SK-N-SH (cell line): ENCODE measurements at regions not wholly inside any gene's neighbourhood (a gene's known extent, or its start where the extent isn't known, plus 50 kb on each side); places are given as distances from the start of the nearest gene placed in this dataset.

Experiments used
- CTCF ChIA-PET: fragments of 300-600, 350-600 bp; formaldehyde crosslinking; extraction: SDS; loops from one replicate; lab custom pipeline; 2021; lab: Yijun Ruan, JAX
- POLR2A ChIA-PET: fragments of 350-600 bp; sonication (Branson Sonifier 250); formaldehyde crosslinking; extraction: SDS; loops from one replicate; lab custom pipeline; 2020; ENCODE audit warnings: antibody characterized with exemption, inconsistent platforms; lab: Yijun Ruan, JAX
- DNase-seq: peaks from one replicate; pipeline ENCODE4 v3.0.0; 2012
- H2AFZ ChIP-seq: fragments of 200-600 bp; sonication (generic); 2 replicates; pipeline ENCODE4 v1.8.1; 2016; ENCODE audit warnings: antibody characterized with exemption, mild to moderate bottlenecking, low read depth
- H3F3A ChIP-seq: fragments of 200-600 bp; sonication (generic); replicated peaks from 2 replicates; pipeline ENCODE3; 2016; ENCODE audit warnings: antibody characterized with exemption, mild to moderate bottlenecking; ENCODE audit not compliant: insufficient read depth
- H3K27ac ChIP-seq, 2 experiments: fragments of 200-500 bp in 1 of 2; fragments of 200-600 bp in 1 of 2; sonication (Bioruptor generic) in 1 of 2; sonication (generic), shearing (Covaris generic) in 1 of 2; 2 replicates each; pipeline versions ENCODE4 v1.5.1 to v1.6.1; 2014 to 2016; ENCODE audit warnings: low read depth in 2 of 2, inconsistent platforms in 1 of 2, low read length in 1 of 2, mild to moderate bottlenecking in 1 of 2, mixed read lengths in 1 of 2
- H3K27me3 ChIP-seq: fragments of 200-600 bp; sonication (generic), shearing (Covaris generic); 2 replicates; pipeline ENCODE4 v1.6.1; 2016; ENCODE audit warnings: mixed run types; ENCODE audit not compliant: insufficient read depth
- H3K36me3 ChIP-seq, 2 experiments: fragments of 200-500 bp in 1 of 2; fragments of 200-600 bp in 1 of 2; sonication (Bioruptor generic) in 1 of 2; sonication (generic) in 1 of 2; replicated peaks in 1 of 2; 2 replicates each; pipeline versions ENCODE3 to v1.5.1; 2014 to 2016; ENCODE audit warnings: low read length in 1 of 2, mild to moderate bottlenecking in 1 of 2; ENCODE audit not compliant: insufficient read depth in 2 of 2, control insufficient read depth in 1 of 2
- H3K4me1 ChIP-seq, 2 experiments: fragments of 200-500 bp in 1 of 2; fragments of 200-600 bp in 1 of 2; sonication (Bioruptor generic) in 1 of 2; sonication (generic), shearing (Covaris generic) in 1 of 2; 2 replicates each; pipeline versions ENCODE4 v1.5.1 to v1.6.1; 2014 to 2016; ENCODE audit warnings: low read depth in 1 of 2, low read length in 1 of 2, mixed run types in 1 of 2; ENCODE audit not compliant: insufficient read depth in 2 of 2, control insufficient read depth in 1 of 2
- H3K4me2 ChIP-seq: fragments of 200-600 bp; sonication (generic), shearing (Covaris generic); 2 replicates; pipeline ENCODE4 v1.6.1; 2017; ENCODE audit warnings: mixed run types
- H3K4me3 ChIP-seq, 2 experiments: fragments of 200-500 bp in 1 of 2; fragments of 200-600 bp in 1 of 2; sonication (Bioruptor generic) in 1 of 2; sonication (generic), shearing (Covaris generic) in 1 of 2; 2 replicates each; pipeline versions ENCODE4 v1.5.1 to v1.8.1; 2014 to 2016; ENCODE audit warnings: low read depth in 2 of 2, inconsistent platforms in 1 of 2, low read length in 1 of 2, mild to moderate bottlenecking in 1 of 2, mixed read lengths in 1 of 2, moderate library complexity in 1 of 2
- H3K79me2 ChIP-seq: fragments of 200-600 bp; sonication (generic); 2 replicates; pipeline ENCODE4 v1.8.1; 2017; ENCODE audit warnings: mild to moderate bottlenecking; ENCODE audit not compliant: insufficient read depth
- H3K9ac ChIP-seq: fragments of 200-600 bp; sonication (generic); 2 replicates; pipeline ENCODE4 v1.6.1; 2017; ENCODE audit warnings: mixed run types
- H3K9me2 ChIP-seq: fragments of 200-600 bp; sonication (generic); 2 replicates; pipeline ENCODE4 v1.6.1; 2017; ENCODE audit warnings: mixed run types
- H3K9me3 ChIP-seq: fragments of 200-600 bp; sonication (generic); 2 replicates; pipeline ENCODE4 v1.6.1; 2017; ENCODE audit warnings: mixed run types, mild to moderate bottlenecking, moderate library complexity
- H4K20me1 ChIP-seq: fragments of 200-600 bp; sonication (generic); 2 replicates; pipeline ENCODE4 v1.6.1; 2017; ENCODE audit warnings: mild to moderate bottlenecking, mixed run types; ENCODE audit not compliant: insufficient read depth
- CTCF ChIP-seq: fragments of 200-600 bp; sonication (generic); IDR thresholded peaks from 2 replicates; pipeline ENCODE4 v1.6.1; 2017; ENCODE audit warnings: antibody characterized with exemption, mild to moderate bottlenecking, moderate library complexity
- ELF1 ChIP-seq: IDR thresholded peaks from 2 replicates; pipeline ENCODE4 v1.4.0; 2012
- GABPA ChIP-seq: IDR thresholded peaks from 2 replicates; pipeline ENCODE4 v1.4.0; 2012; ENCODE audit warnings: low read depth, mild to moderate bottlenecking
- GATA2 ChIP-seq: sonication (generic); formaldehyde crosslinking; IDR thresholded peaks from 2 replicates; pipeline ENCODE4 v1.5.0; 2020; ENCODE audit warnings: mild to moderate bottlenecking, missing genetic modification reagents
- JUND ChIP-seq: IDR thresholded peaks from 2 replicates; pipeline ENCODE4 v1.4.0; 2012
- RAD21 ChIP-seq: IDR thresholded peaks from 2 replicates; pipeline ENCODE4 v1.6.1; 2012; ENCODE audit warnings: mild to moderate bottlenecking, low read length
- RCOR1 ChIP-seq: fragments of 150-350 bp; IDR thresholded peaks from 2 replicates; pipeline ENCODE4 v1.6.1; 2017; ENCODE audit warnings: antibody characterized with exemption, low read length
- RFX5 ChIP-seq: IDR thresholded peaks from 2 replicates; pipeline ENCODE4 v1.6.1; 2012; ENCODE audit warnings: mild to moderate bottlenecking, improper control_type of control experiment, low read length
- RXRA ChIP-seq: IDR thresholded peaks from 2 replicates; pipeline ENCODE4 v1.4.0; 2012; ENCODE audit warnings: low read depth, mild to moderate bottlenecking, borderline replicate concordance
- TEAD4 ChIP-seq: IDR thresholded peaks from 2 replicates; pipeline ENCODE4 v1.4.0; 2012; ENCODE audit warnings: mild to moderate bottlenecking, borderline replicate concordance; ENCODE audit not compliant: insufficient read depth
- WGBS: methylation state at CpG from one replicate; pipeline ENCODE4 v1.1.6; 2017; ENCODE audit warnings: low lambda C conversion rate; 5-methylcytosine and 5-hydroxymethylcytosine counted together
- TF ChIP-seq, protein P1 (sequence below): IDR thresholded peaks from 2 replicates; pipeline ENCODE4 v1.4.0; 2012; ENCODE audit warnings: low read depth, borderline replicate concordance

DNA sequence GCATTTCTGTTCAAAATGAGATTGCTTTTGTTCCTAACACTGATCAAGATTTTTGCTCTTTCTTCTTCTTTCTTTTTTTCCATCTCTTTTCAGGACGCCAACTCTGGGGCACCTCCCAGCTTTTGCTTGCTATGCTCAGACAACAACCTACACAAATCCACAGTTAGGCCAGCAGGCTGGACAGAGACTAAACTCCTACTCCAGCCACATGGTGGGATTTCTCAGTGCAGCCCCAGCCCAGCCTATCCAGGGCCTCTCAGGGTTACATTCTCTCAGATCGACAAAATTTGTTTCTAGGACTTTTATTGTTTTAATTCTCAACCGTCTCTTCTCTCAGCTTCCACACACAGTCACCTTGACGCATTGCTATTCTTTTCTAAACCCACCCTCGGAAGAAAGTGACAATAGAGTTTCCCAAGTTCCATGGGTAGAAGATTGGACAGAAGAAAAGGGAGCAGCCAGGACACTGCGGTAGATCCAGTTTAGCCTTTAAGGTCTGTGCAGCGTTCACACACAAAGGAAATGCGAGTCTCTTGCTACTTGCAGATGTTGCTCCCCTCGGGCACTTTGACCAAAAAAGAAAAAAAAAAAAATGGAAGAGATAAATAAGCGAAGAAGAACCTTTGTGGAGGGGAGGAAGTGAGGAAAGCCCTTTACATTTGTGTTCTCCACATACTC lies 588.6 kb upstream of the GRAMD2B start:
- POLR2A ChIA-PET = no interaction called here
- H3K27me3 ChIP-seq = no peaks in the 10 kb centered on the region
- H3K27ac ChIP-seq = no peak overlapping the region
- H3K4me1 ChIP-seq = no peaks in the 10 kb centered on the region; a peak in 1 of 4 replicates
- TF ChIP-seq RXRA (no peak), ELF1 (no peak), TEAD4 (no peak), RAD21 (no peak), JUND (no peak)
- TF ChIP-seq, protein P1, sequence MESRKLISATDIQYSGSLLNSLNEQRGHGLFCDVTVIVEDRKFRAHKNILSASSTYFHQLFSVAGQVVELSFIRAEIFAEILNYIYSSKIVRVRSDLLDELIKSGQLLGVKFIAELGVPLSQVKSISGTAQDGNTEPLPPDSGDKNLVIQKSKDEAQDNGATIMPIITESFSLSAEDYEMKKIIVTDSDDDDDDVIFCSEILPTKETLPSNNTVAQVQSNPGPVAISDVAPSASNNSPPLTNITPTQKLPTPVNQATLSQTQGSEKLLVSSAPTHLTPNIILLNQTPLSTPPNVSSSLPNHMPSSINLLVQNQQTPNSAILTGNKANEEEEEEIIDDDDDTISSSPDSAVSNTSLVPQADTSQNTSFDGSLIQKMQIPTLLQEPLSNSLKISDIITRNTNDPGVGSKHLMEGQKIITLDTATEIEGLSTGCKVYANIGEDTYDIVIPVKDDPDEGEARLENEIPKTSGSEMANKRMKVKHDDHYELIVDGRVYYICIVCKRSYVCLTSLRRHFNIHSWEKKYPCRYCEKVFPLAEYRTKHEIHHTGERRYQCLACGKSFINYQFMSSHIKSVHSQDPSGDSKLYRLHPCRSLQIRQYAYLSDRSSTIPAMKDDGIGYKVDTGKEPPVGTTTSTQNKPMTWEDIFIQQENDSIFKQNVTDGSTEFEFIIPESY = no peak
- no peak for DNase-seq
- no peaks in the 10 kb centered on the region for H3K9me2 ChIP-seq
- no peak overlapping the region for H3K4me2 ChIP-seq
- no peak overlapping the region for H2AFZ ChIP-seq
- WGBS = 78% methylated on average over 10 of the region's 10 CpGs
- H3K79me2 ChIP-seq = no peaks in the 10 kb centered on the region
- no peak overlapping the region for H3K9ac ChIP-seq
- H4K20me1 ChIP-seq = no peaks in the 10 kb centered on the region
- no peak overlapping the region for H3K4me3 ChIP-seq
- CTCF ChIA-PET = interaction anchor here (0.6 to 1.1 kb wide), 5 partner anchors 10 to 278 kb away, joined by 3 to 6 read pairs (median 3); no protein-coding TSS in a partner anchor
- H3F3A ChIP-seq = no peaks in the 10 kb centered on the region
- no peaks in the 10 kb centered on the region for H3K36me3 ChIP-seq
- no peaks in the 10 kb centered on the region for H3K9me3 ChIP-seq

- H3K9me2 ChIP-seq = no peaks in the 10 kb centered on the region
- H3F3A ChIP-seq = no peaks in the 10 kb centered on the region
- H3K27me3 ChIP-seq = no peaks in the 10 kb centered on the region
- ChIA-PET POLR2A (no interaction called here), CTCF (interaction anchor here (0.6 to 1.2 kb wide), 12 partner anchors 11 to 463 kb away, joined by 3 to 7 read pairs (median 3); no protein-coding TSS in a partner anchor)
- H3K79me2 ChIP-seq = no peaks in the 10 kb centered on the region
- no peaks in the 10 kb centered on the region for H3K36me3 ChIP-seq
- no peak overlapping the region; a peak in 1 of 4 replicates for H3K4me3 ChIP-seq
- DNase-seq = peak; percentile 41
- H3K27ac ChIP-seq = no peak overlapping the region
- no peak overlapping the region for H3K4me2 ChIP-seq
- H3K9ac ChIP-seq = no peak overlapping the region
- no peaks in the 10 kb centered on the region; a peak in 1 of 4 replicates for H3K4me1 ChIP-seq
- H4K20me1 ChIP-seq = no peaks in the 10 kb centered on the region
- 63% methylated on average over 11 of the region's 11 CpGs for WGBS
- TF ChIP-seq RCOR1 (no peak), RFX5 (no peak), CTCF (peak; percentile 57), GABPA (no peak), GATA2 (CRISPR knock-in tag) (no peak), RAD21 (peak; percentile 64)
- no peaks in the 10 kb centered on the region for H3K9me3 ChIP-seq
- no peak overlapping the region for H2AFZ ChIP-seq
Observed at GRCh38 chr5:125835293-125836172, 587.7 kb upstream of the GRAMD2B start.
